ENCODE measurements at regions not wholly inside any gene's neighbourhood (a gene's known extent, or its start where the extent isn't known, plus 50 kb on each side); places are given as distances from the start of the nearest gene placed in this dataset.

GRCh38 chr7:114334989-114335388 lies 79.6 kb upstream of the FOXP2 start:
- TF ChIP-seq POLR2A (IDR thresholded peaks at IDR 0.05; ENCODE audit: extremely low read depth, insufficient read length), result no peak
- TF ChIP-seq CTCF (IDR thresholded peaks at IDR 0.05; ENCODE audit: low read depth, low read length), result no peak
- no peak for TF ChIP-seq MAX (IDR thresholded peaks at IDR 0.05; ENCODE audit: low read depth, low read length)
- TF ChIP-seq MYC (IDR thresholded peaks at IDR 0.05; ENCODE audit: low read depth, low read length), result no peak

Data from NB4 (cell line).